GM19397 (cell line): ENCODE measurements at regions not wholly inside any gene's neighbourhood (a gene's known extent, or its start where the extent isn't known, plus 50 kb on each side); places are given as distances from the start of the nearest gene placed in this dataset.
"Not testable (repeated sequence)": the region's sequence is repeated elsewhere in the genome, so short reads cannot be mapped to it uniquely, and the experiment has no call there.

Experiments used
- ATAC-seq: cut with Tn5 transposase; IDR thresholded peaks from one replicate; pipeline ENCODE4 v1.9.1; 2021; ENCODE audit warnings: mild to moderate bottlenecking, moderate library complexity; ENCODE audit not compliant: unreplicated experiment

DNA sequence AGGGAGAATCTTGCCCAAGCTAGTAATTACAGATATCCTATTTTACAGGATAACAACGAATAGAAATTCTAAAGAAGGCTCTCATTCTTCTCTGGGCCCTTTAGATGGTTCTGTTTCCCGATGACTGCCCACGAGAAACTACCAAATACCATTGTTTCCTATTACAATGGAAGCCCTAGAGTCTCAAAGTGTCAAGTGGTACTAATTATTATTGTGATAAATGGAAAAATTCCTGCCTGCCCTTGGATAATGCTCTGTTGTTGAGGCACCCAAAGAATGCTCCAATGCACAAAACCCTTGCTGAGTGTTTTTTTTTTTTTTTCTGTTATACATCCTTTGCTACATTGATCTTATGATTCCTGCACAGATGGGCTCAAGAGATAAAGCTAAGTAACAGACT lies 504.5 kb downstream of the XPNPEP1 start:
- no peak for ATAC-seq

DNA sequence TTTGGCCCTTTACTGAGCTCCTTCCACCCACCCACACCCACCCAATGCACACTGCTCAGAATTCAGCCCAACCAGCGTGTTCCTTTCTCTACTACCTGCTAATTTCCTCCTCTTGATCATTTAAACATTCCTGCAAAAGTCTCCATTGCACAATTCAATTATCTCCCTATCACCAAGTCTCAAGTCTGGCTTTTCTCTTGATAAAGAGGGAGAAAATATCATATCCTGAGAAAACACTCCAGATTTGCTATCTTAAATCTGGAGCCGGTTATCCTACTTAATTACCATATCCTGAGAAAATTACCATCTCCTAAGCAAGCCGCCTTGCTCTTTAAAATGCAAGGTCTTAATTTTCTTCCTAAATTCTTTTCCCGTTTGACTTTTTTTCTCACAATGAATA lies 505.5 kb downstream of the XPNPEP1 start:
- ATAC-seq = no peak

DNA sequence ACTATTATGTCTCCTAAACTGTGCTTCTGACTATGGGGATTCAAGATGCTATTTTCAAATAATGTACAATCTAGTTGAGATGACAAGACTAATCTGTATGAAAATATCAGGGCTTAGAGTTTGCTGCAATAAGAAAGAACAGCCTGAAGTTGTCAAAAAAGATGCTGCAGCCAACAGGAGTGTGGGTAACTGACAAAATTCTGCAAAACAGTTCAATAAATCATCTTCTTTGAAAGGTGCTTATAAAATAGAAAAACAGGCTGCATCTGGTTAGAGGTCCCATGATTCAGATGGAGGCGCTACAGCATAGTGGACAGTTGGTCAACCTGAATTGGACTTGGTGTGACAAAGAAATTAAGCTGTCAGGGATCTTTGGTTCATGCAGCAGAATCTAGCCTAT lies 511.0 kb downstream of the XPNPEP1 start:
- ATAC-seq = no peak

DNA sequence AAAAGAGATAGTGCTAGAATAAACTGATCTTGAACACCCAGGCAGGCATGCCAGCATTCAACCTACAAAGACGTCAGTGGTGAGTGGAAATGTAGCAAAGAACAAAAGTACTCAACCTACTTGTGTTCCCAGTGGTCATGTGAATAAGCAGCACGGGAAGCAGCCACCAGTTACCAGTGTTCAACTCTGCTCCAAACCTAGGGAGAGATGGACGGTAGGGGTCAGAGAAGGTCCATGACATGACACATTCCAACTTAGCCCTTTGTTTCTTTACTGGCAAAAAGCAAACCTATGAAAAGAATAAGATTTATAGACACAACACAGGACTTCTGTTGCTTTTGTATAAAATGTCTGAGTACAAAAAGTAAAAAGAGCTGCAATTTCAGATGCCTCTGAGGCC lies 511.4 kb downstream of the XPNPEP1 start:
- ATAC-seq = no peak

DNA sequence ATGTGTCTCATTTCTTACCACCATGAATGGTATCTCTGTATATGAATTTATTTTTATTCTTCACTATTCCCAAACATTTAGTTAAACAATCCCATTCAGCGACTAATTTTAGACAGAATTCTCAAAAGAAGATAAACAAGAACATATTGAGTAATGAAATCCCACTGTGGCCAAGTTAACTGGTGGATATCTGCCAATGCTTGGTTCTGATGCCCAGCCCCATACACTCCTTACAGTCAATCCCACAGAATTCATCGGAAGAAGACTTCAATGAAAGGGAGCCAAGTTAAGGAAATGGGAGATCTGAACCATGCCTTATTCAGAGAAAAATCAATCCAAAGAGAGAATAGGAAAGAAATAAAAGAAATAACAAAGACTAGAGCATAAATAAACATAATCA lies 518.0 kb downstream of the XPNPEP1 start:
- ATAC-seq = no peak

DNA sequence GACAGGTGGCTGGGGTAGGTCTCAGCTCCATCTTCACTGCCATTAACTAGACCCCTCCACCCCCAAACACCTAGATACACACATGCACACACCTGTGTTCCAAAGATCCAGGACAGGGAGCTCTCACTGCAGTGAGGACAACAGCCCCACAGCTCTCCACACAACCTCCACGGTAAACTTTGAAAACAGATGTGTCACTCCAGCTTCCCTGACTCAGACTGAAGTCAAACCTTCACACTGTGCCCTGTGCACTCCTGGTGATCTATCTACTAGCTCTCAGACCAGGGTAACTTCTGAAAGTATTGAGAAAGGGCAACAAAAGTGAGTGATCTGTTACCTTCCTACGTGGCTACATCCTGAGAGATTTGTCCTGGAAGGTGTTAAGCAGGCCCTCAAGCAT lies 519.8 kb downstream of the XPNPEP1 start:
- no peak for ATAC-seq

DNA sequence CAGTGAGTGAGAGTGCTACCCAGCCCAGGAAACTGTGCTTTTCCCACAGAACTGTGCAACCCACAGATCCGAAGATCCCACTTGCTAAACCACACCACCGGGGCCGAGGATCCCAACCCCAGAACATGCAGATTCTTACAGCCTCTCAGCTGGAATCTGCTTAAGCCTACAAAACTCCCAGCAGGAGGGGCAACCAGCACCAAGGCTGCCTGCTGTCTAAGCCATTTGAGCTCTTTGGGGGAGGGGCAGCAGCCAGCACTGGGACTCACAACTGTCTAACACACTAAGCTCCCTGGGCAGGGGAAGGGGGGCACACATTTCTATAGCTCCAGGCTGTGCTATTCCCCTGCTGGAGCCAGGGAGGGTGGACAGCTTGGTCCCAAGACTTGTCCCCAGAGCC lies 529.9 kb downstream of the XPNPEP1 start:
- no peak for ATAC-seq

DNA sequence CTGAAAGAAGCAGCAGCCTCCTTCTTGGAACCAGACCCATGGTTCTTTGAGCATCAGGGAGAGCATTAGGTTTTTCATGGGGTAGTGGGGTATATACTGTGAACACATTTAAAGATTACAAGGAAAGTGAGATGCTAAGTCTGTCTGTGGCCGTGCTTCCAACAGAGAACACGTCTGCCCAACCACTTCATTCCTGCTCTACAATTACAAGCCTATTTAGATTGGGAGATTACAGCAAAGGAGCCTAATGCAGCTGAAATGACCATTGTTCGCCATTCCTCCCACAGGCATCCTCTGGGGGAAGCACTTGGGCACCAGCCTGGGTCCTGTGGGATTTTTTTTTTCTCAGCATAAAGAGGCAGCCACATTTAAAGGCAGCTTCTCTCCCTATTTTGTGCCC lies 536.4 kb downstream of the XPNPEP1 start:
- no peak for ATAC-seq

DNA sequence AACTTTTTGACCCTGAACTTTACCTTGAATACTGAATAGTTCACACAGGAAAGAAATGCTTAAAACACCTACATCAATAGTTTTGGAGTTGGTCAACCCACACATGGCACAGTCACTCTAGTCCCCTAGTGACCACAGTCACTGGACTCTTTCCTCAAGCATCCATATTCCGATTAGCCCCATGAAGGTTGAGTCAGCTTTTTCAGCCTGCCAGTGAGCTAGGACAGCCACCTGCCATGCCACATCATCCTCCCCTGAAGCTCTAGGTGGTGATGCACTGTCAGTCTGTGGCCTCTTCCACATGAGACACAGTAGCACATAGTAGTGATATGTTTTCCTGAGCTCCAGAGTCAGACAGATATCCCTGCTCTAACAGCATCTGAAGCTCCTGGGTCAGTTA lies 537.2 kb downstream of the XPNPEP1 start:
- ATAC-seq = no peak

DNA sequence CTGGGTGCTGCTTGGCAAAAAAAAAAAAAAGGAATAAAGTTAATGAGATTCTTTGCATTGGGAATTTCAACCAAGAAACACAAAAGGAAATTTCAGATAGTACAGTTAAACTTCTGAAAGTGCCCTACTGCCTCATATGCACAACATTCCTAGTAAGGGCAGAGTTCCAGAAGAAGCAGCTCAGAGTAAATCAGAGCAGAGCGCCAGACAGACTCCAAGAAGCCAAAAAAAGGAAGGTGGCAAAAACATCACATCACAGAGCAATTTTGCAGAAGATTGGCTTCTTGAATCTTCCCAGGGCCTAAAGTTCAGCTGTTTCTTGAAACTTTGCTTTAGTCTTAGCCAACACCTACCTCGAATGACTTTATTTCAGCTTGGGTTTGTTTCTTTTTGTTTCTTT lies 544.1 kb downstream of the XPNPEP1 start:
- no peak for ATAC-seq

DNA sequence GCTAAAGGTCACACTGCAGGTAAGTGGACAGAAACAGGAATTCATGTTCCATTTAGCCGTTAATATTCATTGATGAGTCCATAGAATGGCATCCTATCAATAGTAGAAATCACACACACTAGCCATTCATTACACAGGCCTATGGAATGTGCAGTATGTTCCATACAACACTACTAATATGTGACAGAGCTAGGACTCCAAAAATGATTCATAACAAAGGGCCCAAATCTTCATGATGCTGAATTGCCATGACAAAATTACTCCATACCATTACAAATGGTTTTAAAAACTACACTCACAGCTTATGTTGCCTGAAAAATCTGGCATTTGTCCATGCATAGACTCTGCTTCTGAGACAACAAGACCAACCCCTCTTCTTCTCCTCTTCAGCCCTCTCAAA lies 549.1 kb downstream of the XPNPEP1 start:
- no peak for ATAC-seq

DNA sequence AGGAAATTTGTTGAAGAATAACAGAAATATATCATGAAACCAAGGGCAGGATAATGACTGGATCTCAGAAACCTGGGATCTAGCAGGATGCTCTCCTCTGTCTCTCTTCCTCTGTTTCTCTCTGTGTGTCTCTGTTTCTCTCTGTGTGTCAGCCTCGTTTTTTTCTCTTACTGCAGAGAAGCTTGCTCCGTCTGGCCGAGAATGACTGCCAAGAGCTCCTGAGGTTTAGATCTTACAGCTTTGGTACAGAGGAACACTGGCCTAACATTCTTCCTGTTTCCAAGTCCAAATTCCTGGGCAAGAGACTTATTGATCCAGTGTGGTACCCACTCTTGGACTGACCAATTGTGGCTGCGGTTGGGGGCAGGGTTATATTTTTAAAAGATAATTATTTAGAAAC lies 564.0 kb downstream of the XPNPEP1 start:
- no peak for ATAC-seq

DNA sequence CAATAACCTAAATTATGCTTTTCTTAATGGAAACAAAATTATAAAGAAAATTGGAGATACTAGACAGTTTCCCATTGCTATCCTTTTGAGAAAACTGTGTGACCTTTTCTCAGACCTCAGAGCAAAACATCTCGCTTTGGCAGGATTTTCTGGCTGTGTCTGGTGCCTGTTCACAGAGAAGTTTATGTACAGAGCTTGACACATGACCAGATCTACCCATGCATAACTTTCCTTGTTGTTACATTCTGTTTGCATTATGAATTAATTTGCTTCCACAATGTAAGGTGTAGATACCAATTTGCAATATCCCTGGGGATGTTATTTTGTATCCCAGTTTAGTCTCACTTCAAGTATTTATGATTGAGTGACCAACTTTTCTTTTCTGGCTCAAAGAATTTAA lies 565.0 kb downstream of the XPNPEP1 start:
- ATAC-seq = no peak

DNA sequence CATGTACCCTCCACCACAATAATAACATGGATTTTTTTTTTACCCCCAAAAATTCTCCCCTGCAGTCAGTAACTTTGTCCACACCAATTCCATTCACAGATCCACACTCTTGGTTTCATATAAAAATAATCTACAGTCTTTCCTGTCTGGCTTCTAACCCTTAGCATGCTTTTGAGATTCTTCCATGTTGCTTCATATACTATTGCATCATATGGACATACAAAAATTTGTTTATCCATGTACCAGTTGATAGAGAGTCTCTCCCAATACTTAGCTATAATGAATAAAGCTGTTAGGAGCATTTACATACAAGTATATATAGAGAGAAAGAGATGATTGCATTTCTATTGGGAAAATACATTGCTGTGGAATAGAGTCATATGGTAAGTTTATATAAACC lies 575.0 kb downstream of the XPNPEP1 start:
- ATAC-seq = no peak

DNA sequence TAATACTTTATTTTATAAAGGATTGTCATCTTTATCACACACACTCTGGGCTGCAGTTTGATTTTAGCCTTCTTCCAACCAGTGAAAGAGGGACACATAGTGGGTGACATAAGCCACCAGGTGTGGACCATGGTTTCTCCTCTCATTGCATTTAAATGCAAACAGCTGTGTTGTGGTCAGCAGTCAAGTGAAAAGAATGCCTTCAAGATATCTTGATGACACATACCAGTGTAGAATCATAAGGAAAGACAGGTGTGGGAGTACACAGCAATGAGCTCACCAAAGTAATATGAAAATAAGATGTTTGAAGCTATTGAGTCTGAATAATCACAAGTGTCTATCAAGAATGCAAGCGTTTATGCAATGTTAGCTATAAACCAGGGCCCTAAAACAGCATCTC lies 580.0 kb downstream of the XPNPEP1 start:
- no peak for ATAC-seq

DNA sequence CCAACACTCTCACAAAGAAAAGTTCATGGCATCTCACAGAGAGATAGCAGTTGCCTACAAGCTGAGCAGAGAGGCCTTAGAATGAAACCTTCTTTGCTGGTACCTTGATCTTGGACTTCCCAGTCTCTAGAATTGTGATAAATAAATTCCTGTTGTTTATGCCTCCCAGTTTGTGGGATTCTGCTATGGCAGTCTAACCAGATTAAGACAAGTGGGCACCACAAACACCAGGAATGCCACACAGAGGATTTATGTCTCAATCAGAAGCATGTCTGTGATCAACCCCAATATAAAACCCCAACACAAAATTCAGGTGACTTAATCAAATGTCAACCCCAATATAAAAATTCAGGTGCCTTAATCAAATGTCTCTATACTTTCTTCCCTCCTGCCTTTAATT lies 581.3 kb downstream of the XPNPEP1 start:
- ATAC-seq = no peak

DNA sequence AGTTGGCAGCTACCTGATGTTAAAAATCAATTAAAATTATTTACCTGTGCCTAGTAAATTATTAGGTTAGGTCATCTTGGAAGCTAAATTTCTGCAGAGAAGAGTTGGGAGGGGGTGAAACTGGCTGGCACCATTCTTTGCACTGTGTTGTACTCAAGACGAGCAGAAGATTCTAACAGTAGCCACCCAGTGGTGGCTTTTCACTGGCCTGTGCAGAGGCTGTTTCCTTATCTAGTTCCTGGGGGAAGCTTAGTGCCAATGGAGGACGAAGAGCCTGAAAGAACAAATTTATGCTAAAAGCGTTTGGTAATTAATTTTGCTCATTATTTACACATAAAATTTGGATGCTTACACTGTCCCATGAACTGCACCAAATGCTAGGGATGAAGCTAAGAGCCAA lies 595.3 kb downstream of the XPNPEP1 start:
- no peak for ATAC-seq

DNA sequence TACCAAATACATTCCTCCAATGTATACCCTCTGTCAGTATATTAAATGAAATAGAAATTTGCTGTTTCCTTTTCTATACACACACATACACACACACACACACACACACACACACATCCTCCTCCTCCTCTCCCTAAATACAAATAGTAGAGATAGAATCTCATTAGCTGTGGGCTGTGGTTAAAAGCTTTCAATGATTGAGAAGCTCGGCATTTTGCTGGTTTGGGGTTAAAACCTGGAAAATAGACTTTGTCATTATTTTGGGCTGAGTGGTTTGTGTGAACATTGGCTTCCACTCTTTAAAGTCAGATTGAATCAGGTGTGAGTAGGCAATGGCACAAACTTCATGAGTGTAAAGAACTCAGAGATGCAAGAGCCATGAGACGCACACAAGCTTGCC lies 596.0 kb downstream of the XPNPEP1 start:
- no peak for ATAC-seq

DNA sequence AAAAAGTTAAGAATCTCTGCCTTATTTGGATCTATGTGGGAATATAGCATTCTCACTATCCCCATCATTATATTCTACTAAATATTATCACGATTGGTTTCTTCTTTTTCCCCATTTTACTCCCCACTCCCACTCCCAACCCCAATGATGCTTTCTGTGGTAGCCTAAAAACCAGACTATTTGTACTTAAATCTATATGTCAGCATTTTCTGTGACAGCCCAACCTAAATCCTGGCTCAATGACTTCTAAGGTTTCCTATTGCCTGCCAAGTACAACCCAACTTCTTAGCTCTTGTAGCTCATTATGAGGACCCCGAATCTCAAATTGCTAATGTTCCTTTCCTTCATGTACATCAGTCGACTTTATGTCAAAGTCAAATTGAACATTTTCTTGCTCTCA lies 598.6 kb downstream of the XPNPEP1 start:
- no peak for ATAC-seq

DNA sequence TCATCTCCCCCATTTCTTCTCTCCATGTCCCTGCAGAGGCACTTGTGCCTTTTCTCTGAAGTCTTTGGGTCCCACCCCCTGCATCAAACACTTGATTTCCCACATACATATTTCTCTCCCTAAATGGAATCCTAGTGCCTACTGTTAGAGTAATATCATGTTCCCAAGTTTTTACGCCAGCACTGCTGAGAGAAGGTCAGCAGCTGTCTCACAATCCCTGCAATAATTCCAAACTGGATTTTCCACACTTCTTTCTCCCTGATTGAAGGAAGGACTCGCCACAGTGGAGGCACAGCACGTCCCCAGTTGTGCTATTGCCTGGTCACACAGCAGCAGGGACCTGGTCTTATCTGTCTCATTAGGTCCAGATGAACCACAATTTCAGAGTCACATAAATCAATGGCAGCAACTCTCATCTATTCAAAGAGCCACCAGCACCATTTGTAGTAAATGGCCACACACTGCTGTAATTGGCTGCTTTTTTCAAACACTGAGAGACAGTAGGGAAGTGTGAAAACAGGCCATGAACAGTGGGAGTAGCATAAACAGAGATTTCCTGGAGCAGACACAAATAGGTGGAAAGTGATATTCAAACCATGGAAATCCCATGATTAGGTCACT lies 605.5 kb downstream of the XPNPEP1 start:
- no peak for ATAC-seq

DNA sequence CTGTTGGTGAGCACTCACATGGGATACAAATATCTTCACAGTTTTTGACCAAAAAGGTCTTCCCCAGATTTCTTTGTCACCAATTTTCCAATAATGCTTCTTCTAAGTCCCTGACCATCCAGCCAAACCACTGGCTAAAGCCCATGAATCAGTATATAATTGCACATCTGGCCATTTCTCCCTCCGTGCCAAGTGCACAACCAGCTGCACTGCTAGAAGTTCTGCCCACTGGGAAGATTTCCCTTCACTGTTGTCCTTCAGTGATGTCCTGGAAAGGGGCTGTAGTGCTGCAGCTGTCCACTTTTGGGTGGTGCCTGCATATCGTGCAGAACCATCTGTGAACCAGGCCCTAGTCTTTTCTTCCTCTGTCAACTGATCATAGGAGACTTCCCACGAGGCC lies 609.3 kb downstream of the XPNPEP1 start:
- not testable (repeated sequence) for ATAC-seq

DNA sequence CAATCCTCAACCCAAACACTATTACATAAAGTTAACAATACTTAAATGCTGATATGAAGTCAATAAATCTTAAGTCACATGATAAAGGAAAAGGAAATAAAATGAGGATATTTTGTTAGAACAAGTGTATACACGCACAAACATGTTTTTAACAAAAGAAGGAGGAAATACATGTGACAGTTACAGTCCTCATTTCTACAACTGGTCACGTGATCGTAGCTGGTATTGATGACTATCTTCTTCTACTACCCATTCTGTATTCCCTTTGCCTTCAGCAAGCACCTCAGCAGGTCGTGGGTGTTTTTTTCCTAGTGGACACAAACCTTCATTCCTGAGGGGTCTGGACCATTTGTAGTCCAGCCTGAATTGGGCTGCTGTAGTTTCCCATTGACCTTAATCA lies 610.8 kb downstream of the XPNPEP1 start:
- not testable (repeated sequence) for ATAC-seq

DNA sequence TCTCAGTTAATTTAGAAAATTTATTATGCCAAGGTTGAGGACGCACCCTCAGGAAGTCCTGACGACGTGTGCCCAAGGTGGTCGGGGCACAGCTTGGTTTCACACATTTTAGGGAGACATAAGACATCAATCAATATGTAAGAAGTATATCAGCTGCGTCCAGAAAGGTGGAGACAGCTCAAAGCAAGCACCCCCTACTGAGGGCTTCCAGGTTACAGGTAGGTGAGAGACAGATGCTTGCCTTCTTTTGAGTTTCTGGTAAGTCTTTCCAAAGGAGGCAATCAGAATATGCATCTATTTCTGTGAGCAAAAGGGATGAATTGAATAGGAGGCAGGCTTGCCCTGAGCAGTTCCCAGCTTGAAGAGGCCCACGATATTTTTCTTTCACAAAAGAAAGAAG lies 614.3 kb downstream of the XPNPEP1 start:
- no peak for ATAC-seq

DNA sequence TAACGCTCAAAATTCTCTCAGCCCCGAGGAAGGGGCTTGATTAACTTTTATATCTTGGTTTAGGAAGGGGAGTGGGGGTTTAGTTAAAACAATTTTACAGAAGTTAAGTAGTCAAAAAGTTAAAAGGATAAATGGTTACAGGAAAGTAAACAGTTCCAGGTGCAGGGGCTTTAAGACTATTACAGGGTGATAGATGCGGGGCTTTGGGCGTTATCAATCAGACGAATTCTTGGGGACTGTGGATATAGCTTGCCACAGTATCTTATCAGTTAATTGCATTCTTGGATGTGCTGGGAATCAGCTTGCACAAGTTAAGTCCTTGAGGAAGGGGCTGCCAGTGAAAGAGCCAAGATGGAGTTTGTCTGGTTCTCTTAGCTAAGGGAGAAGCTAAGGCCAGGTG lies 616.2 kb downstream of the XPNPEP1 start:
- not testable (repeated sequence) for ATAC-seq
